ENCODE measurements at regions not wholly inside any gene's neighbourhood (a gene's known extent, or its start where the extent isn't known, plus 50 kb on each side); places are given as distances from the start of the nearest gene placed in this dataset.
A peak's percentile ranks its signal among the peaks of the same experiment; 100 is the strongest.
"Not testable (repeated sequence)": the region's sequence is repeated elsewhere in the genome, so short reads cannot be mapped to it uniquely, and the experiment has no call there.

DNA sequence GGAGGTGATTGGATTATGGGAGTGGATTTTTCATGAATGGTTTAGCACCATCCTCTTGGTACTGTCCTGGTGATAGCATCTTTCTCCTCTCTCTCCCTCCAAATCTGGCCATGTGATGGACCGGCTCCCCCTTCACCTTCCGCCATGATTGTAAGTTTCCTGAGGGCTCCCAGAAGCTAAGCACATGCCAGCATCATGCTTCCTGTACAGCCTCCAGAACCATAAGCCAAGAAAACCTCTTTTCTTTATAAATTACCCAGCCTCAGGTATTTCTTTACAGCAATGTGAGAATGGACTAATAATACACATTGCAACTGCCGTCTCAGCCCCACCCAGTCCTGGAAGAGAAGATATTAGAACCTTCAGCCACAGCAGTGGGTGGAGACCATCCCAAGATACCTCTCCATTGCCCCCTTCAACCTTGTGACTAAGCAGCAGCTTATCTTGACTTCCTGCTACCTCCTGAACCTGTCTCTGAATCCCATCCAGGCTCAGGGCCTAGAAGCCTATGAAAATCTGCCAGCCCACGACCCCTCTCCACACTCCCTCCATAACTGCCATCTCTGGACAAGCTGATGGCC lies 81.8 kb upstream of the AGAP1 start:
- no peak for DNase-seq

DNA sequence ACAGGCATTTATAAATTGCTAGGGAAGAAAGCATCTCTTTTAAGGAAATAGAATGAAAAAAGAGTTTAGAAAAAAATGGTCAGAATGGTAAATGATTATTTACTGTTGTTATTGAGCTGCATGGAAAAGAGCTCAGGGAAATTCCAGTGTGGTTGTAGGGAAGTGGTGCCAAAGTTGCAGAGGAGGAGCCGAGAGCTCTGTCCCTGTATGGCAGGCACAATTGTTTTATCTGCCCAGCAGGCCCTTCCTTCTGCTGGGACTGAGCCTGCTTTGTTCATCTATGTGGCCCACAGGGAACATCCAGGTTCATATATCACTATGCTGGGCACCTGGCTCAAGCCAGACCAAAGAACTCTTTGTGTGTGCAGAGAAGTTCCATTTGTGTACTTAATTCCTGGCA lies 80.8 kb upstream of the AGAP1 start:
- DNase-seq = no peak

DNA sequence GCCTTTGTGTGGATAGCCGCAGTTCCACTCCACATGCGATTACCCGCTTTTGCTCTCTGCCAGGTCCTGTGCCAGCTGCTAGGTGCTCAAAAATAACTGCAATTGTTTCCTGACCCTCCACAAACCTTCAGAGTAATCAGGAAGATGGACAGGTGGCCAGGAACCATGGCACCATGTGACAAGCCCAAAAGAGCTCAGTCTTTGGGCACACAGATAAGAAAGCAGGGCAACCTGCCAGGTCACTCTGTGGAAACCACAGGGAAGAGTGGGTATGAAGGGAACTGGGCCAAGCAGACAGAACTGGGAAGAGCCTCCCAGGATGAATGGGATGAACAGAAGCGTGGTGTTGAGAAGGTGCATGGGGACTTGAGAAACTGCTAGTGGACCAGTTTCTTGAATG lies 79.4 kb upstream of the AGAP1 start:
- no peak for DNase-seq

DNA sequence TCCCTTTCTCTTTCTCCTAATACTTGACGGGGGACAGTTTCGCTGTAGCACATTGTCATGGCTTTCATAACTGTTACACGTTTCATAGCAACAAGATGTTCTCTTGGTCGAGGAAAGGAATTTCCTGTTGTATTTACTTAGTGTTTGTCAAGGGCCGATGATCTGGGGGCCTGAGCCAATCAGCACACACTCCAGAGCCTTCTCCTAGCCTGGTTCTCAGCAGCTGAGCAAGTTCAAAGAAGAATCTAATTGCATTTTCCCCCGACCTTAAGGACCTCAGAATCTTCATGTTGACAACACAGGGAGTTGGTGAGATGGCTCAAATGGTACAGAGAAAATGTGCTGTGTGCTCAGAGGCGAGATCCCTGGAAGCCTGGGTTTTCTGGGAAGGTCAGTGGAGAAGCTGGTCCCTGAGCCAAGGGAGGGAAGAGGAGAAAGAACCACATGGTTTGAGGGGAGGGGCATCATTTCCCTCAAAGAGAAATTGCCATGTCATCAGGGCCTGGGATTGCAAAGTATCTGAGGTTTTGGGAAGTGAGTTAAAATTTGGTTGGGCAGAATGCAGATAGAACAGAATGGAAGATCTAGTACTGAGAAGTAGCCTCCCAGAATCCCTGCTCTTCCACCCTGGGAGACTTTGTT lies 76.9 kb upstream of the AGAP1 start:
- no peak for DNase-seq

DNA sequence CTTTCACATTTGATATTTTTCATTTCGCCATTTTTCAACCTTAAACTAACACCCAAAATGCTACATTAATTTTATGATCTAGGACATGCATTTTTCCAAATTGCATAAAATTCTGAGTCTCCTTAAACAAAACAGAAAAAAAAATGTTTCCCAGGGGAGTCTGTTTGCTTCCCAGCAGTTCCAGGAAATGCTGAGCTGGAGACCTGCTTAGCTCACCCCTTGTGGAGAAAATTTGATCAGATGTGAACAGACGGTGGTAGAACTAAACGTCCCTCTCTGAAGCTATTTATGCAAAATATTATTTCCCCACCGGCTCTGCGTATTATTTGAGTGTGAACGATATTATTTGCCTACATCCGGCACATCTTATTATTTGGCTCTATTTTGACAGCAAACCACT lies 74.9 kb upstream of the AGAP1 start:
- no peak for DNase-seq

DNA sequence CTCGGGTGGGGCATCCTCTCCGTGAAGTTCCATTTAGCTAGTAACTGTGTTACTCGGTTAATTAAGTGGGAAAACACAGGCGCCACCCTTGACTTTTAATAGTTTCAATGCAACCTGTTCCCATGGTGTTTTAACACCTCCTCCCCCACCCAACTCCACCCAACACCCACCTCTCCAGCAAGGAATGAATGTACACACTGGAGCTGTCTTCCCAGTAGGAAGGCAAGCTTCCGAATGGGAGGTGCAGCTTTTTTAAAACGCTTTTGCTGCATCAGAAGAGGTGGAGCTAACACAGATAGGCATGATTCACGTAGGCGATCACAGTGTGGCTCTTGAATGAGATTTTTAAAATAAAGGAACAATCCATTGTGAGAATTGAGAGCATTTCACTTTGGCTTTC lies 73.8 kb upstream of the AGAP1 start:
- no peak for DNase-seq

DNA sequence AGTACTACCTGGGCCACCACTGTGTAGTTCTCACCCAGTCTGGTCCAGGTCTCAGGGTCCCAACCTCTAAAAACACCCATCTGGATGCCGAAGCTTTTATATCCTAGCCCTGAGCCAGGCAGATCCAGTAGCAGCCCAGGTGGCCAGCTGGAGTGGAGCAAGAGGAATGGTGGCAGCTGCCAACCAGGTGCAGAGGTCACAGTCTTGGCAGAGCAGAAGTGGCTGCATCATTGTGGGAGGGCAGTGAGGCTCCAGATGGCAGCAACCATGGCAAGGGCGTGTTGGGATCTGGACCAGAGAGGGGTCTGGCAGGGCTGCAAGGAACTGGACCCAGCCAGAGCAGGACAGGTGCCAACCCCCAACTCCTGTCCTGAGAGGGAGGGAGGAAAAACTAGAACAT lies 72.2 kb upstream of the AGAP1 start:
- DNase-seq = no peak

DNA sequence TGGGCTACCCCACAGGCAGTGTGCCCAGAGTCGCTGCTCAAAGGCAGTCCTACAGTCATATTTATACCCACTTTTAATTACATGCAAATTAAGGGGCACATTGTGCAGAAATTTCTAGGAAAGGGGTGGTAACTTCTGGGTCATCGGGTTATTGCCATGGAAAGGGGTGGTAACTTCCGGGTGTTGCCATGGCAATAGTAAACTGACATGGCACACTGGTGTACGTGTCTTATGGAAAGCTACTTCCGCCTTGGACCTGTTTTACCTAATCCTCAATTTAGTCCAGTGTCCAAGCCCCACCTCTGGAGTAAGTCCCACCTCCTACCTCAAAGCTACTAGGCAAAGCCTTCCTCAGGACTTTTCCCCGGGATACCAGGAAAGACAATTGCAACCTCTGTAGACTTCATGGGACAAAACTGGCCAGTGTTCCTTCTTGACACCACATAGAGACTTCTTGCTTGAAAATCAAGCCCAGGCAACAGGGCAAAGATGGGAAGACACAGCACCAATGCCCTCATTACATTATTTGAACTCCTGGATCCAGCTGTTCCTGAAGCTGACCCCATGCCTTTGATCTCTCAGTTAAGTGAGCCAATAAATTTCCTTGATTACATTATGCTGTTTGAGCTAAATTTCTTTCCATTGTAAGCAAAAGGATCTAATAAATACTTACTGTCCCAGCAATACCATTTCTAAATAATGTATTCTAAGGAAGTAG lies 63.3 kb upstream of the AGAP1 start:
- no peak for DNase-seq

DNA sequence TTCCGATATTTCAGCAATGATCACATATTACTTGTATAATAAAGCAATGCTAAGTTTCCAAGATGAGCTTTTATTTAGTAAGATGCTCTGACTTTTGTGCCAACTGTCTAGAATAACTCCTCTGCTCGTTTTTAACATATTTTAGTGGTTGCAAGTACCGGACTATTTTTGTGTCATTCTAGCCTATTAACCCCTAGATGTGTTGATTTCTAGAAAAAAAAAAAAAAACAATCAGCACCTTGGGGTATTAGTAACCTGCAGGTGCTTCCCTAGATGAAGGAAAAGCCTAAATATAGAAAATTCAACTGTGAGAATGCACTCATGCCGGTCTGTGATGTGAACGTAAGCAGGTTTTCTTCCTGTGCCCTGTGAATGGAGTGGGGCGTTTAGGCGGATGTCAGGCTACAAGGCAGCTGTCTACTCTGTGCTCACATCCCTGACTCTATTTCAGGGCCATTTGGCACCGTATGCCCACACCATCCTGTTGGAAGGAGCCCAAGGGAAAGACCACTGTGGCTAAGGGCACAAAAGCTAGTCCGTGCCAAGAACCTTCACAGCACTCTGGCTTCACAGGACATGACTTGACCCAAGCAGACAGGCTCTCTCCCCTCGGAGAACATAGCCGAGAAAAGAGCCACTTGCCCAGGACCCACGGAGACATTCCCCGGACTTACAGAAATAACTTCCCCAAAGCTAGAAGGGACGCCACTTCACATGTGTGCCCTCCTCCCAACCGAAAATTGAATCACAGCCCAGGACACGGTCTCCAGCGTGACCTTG lies 60.9 kb upstream of the AGAP1 start:
- no peak for DNase-seq

DNA sequence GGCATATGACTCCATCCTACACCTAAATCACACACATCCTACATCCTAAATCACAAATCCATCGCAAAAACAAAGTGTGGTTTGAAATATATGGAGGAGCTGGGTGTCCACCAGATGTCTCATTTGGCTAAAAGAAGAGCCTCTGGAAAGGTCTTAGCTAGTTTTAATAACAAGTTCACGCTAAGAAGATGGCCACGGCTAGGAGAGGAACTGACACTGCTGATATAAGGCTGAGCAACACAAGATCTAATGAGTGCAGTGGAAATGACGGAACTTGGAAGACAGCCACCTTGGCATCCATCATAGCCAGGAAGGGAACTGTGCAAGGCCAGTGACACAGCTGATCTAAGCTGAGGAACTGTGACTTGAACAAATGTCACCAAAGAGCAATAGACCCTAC lies 60.0 kb upstream of the AGAP1 start:
- peak; percentile 25 for DNase-seq

DNA sequence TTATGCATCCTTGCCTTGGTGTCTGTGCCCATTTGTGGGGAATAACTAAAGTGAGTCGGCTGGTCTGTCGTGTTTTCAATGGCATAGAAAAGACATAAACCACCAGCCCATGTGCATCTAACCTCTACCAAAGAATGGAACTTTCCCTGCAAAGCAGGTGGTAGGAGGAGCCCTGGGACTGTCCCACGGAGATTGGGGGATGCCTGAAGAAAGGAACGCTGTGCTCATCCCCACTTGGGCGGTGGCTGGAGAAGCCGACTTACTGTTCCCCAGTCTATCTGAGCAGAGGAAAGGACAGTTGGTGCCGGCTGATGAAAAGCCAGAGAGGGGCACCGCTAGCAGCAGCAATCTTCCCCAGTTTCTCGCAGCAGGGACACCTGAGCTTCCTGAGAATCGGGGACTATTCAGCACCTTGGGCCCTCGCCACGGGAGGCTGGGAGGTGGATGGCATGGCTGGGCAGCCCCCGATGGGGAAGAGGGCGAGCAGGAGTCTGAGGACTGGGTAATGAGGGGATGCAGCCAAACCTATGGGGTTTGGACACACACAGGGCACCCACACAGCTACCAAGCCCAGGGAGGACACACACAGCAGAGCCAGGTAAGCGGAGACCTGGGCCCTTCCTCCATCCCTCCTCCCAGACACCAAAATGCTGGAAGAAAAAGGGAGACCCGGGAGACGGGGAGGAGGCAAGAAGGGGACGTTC lies 53.7 kb upstream of the AGAP1 start:
- DNase-seq = no peak

DNA sequence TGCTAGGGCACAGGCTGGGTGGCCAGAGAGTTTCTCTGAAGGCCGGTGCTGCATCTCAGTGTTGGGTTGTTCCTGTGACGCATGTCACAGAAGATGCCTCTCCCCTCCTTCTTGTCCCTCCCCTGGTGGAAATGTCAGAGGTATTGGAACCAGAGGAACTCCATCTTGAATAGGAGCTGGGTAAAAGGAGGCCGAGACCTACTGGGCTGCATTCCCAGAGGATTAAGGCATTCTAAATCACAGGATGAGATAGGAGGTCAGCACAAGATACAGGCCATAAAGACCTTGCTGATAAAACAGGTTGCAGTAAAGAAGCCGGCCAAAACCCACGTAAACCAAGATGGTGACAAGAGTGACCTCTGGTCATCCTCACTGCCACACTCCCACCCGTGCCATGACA lies 50.3 kb upstream of the AGAP1 start:
- DNase-seq = not testable (repeated sequence)

Measured in fibroblast of skin of abdomen (primary cell).